PC-3 (cell line): ENCODE measurements at regions not wholly inside any gene's neighbourhood (a gene's known extent, or its start where the extent isn't known, plus 50 kb on each side); places are given as distances from the start of the nearest gene placed in this dataset.

Experiments
- ATAC-seq: fragments of 200-7000 bp; cut with Tn5 transposase; 2 replicates; pipeline ENCODE4 v1.9.1; 2020; ENCODE audit warnings: mild to moderate bottlenecking, moderate library complexity
- BruUV-seq: library from RNA; stranded (reverse); fragments of 400-500 nt; replicated peaks from 2 replicates; lab custom pipeline; 2021; lab: Mats Ljungman, UMichigan
- CTCF ChIA-PET: fragments of 300-600 bp; sonication (Branson Sonifier 250); formaldehyde crosslinking; loops from one replicate; lab custom pipeline; 2022; ENCODE audit warnings: antibody characterized with exemption; lab: Charles Lee
- POLR2A ChIA-PET: fragments of 300-600 bp; sonication (Branson Sonifier 250); formaldehyde crosslinking; loops from one replicate; lab custom pipeline; 2022; ENCODE audit warnings: antibody characterized with exemption; ENCODE audit not compliant: unreplicated experiment; lab: Charles Lee
- DNase-seq: peaks from one replicate; pipeline ENCODE4 v3.0.0-alpha.2; 2015
- H2AFZ ChIP-seq: fragments of 300-600 bp; sonication (generic); 2 replicates; pipeline ENCODE4 v1.6.0; 2016; ENCODE audit warnings: antibody characterized with exemption, low read length
- H3F3A ChIP-seq: fragments of 300-600 bp; sonication (generic); one replicate; pipeline ENCODE4 v1.6.0; 2017; ENCODE audit warnings: antibody characterized with exemption, low read length, control low read depth, mild to moderate bottlenecking; ENCODE audit not compliant: unreplicated experiment
- H3K27ac ChIP-seq: fragments of 300-600 bp; sonication (generic); 2 replicates; pipeline ENCODE4 v1.5.1; 2016; ENCODE audit warnings: mild to moderate bottlenecking, low read length
- H3K27me3 ChIP-seq: fragments of 300-600 bp; sonication (generic); 2 replicates; pipeline ENCODE4 v1.6.1; 2016; ENCODE audit warnings: low read length, mixed read lengths
- H3K36me3 ChIP-seq: fragments of 300-600 bp; sonication (generic); 2 replicates; pipeline ENCODE4 v1.6.1; 2016; ENCODE audit warnings: low read depth, mixed run types, low read length, mixed read lengths
- H3K4me1 ChIP-seq: fragments of 300-600 bp; sonication (generic); 2 replicates; pipeline ENCODE4 v1.5.1; 2016; ENCODE audit warnings: low read length; ENCODE audit not compliant: insufficient read depth
- H3K4me2 ChIP-seq: fragments of 300-600 bp; sonication (generic); 2 replicates; pipeline ENCODE4 v1.6.0; 2016; ENCODE audit warnings: low read length
- H3K4me3 ChIP-seq: fragments of 300-600 bp; sonication (generic); 2 replicates; pipeline ENCODE4 v1.5.1; 2016; ENCODE audit warnings: mild to moderate bottlenecking, low read length, mixed read lengths
- H3K79me2 ChIP-seq: fragments of 300-600 bp; sonication (generic); 2 replicates; pipeline ENCODE4 v1.6.1; 2017; ENCODE audit warnings: low read length, mixed read lengths
- H3K9ac ChIP-seq: fragments of 300-600 bp; sonication (generic); 2 replicates; pipeline ENCODE4 v1.6.0; 2016; ENCODE audit warnings: mild to moderate bottlenecking, low read length
- H3K9me2 ChIP-seq: fragments of 300-600 bp; sonication (generic); replicated peaks from 2 replicates; pipeline ENCODE4 v1.6.1; 2016; ENCODE audit warnings: mixed run types, low read length, mixed read lengths
- H3K9me3 ChIP-seq: fragments of 300-600 bp; sonication (generic); 2 replicates; pipeline ENCODE4 v1.6.1; 2016; ENCODE audit warnings: low read length, mixed read lengths
- H4K20me1 ChIP-seq: fragments of 300-600 bp; sonication (generic); 2 replicates; pipeline ENCODE4 v1.6.1; 2016; ENCODE audit warnings: low read length, mixed read lengths
- EZH2 ChIP-seq: fragments of 300-600 bp; sonication (generic); IDR thresholded peaks from one replicate; pipeline ENCODE4 v1.6.1; 2017; ENCODE audit warnings: antibody characterized with exemption, mild to moderate bottlenecking, low read length; ENCODE audit not compliant: unreplicated experiment
- EZH2phosphoT487 ChIP-seq: fragments of 300-600 bp; sonication (generic); IDR thresholded peaks from 2 replicates; pipeline ENCODE4 v1.6.1; 2018; ENCODE audit warnings: mild to moderate bottlenecking, antibody characterized with exemption, low read length, borderline replicate concordance
- intact Hi-C: fragments of 100-400 bp; cut with micrococcal nuclease; formaldehyde crosslinking; loops from 2 replicates; pipeline ENCODE4 v1.9.0; 2023
- TF ChIP-seq, protein P1 (sequence below): fragments of 300-600 bp; sonication (generic); conservative IDR thresholded peaks from 2 replicates; pipeline ENCODE4 v1.5.1; 2017; ENCODE audit warnings: antibody characterized with exemption, low read depth, mild to moderate bottlenecking, low read length

DNA sequence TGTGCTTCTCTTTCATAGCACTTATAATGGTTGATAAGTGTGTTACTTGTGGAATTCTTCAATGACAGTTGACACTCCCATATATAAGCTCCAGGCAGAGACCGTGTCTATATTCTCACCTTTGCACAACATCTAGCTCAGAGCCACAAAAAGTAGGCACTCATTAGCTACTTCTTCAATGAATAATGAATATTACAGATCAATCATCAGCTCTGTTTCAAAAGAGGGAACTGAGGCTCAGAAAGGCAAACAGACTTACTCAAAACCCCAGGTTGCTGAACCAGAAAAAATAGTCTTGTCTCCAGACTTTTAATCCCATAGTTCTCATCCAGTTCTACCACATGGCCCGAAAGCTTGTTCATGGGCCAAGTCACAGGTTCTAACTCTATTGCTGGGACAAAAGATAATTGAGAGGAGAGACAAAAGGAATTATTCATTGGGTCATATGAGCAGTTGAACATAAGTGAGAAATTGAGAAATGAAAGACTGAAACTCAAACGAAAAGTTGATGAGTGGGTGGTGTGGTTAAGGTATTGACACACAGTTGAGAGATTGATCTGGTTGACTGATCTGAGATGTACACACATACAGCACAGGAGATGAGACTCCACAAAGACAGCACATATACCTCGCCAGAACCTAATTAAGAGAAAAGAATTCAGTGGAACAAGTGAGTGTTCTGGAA, 381.6 kb downstream of the EFNA5 start:
- Histone ChIP-seq H3K4me2 (no peak overlapping the region), H3K79me2 (no peaks in the 10 kb centered on the region), H2AFZ (no peak overlapping the region), H3K9ac (no peak overlapping the region), H3K27ac (no peak overlapping the region), H4K20me1 (no peaks in the 10 kb centered on the region), H3K4me1 (peaks cover 15% of the 10 kb centered on the region), H3F3A (no peaks in the 10 kb centered on the region), H3K4me3 (no peak overlapping the region), H3K27me3 (no peaks in the 10 kb centered on the region), H3K9me2 (no peaks in the 10 kb centered on the region), H3K36me3 (no peaks in the 10 kb centered on the region), H3K9me3 (no peaks in the 10 kb centered on the region)
- no TSS peak for BruUV-seq
- ATAC-seq (no peak), DNase-seq (no peak)
- TF ChIP-seq, protein P1, sequence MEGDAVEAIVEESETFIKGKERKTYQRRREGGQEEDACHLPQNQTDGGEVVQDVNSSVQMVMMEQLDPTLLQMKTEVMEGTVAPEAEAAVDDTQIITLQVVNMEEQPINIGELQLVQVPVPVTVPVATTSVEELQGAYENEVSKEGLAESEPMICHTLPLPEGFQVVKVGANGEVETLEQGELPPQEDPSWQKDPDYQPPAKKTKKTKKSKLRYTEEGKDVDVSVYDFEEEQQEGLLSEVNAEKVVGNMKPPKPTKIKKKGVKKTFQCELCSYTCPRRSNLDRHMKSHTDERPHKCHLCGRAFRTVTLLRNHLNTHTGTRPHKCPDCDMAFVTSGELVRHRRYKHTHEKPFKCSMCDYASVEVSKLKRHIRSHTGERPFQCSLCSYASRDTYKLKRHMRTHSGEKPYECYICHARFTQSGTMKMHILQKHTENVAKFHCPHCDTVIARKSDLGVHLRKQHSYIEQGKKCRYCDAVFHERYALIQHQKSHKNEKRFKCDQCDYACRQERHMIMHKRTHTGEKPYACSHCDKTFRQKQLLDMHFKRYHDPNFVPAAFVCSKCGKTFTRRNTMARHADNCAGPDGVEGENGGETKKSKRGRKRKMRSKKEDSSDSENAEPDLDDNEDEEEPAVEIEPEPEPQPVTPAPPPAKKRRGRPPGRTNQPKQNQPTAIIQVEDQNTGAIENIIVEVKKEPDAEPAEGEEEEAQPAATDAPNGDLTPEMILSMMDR = no peak
- no peak for TF ChIP-seq EZH2
- TF ChIP-seq EZH2phosphoT487 = no peak
- intact Hi-C loops = no loop called here
- POLR2A ChIA-PET = no interaction called here
- CTCF ChIA-PET = no interaction called here

DNA sequence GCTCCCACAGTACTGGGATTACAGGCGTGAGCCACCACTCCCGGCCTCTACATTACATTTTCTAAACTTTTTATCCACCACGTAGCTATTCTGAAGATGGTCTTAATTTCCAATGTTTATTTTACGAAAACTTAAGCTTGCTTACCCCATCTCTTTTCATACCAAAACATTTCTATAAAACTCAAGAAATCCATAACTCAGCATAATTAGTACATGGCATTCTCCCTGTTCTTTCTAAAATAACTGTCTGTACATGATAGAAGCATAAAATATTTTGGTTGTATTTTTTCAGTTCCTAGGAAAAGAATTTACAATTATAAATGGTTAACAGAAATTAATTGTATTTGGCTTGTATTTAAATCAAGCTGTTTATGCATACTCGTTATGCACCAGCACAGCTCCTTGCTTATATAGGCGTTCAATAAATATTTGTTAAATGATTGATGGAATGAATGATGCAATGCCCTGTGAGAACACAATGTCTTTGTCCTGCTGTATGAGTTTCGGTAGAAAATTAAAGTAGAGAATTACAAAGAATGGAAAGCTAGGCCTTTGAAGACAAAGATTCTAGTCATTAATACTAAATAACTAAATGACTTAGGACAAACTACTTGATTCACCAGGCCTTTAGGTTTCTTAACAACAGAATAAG, 384.2 kb downstream of the EFNA5 start:
- no peaks in the 10 kb centered on the region for H3K79me2 ChIP-seq
- H2AFZ ChIP-seq = no peak overlapping the region
- no peaks in the 10 kb centered on the region for H4K20me1 ChIP-seq
- H3K4me1 ChIP-seq = peaks cover 23% of the 10 kb centered on the region
- H3K27ac ChIP-seq = no peak overlapping the region
- no peak overlapping the region for H3K4me3 ChIP-seq
- H3K9me3 ChIP-seq = no peaks in the 10 kb centered on the region
- H3K9me2 ChIP-seq = no peaks in the 10 kb centered on the region
- H3K4me2 ChIP-seq = no peak overlapping the region
- intact Hi-C loops = no loop called here
- no peaks in the 10 kb centered on the region for H3K27me3 ChIP-seq
- no peaks in the 10 kb centered on the region for H3K36me3 ChIP-seq
- H3K9ac ChIP-seq = no peak overlapping the region
- TF ChIP-seq, protein P1 = no peak
- TF ChIP-seq EZH2 = no peak
- no peak for TF ChIP-seq EZH2phosphoT487
- H3F3A ChIP-seq = no peaks in the 10 kb centered on the region
- no TSS peak for BruUV-seq
- POLR2A ChIA-PET = no interaction called here
- CTCF ChIA-PET = no interaction called here
- DNase-seq (no peak), ATAC-seq (no peak)

DNA sequence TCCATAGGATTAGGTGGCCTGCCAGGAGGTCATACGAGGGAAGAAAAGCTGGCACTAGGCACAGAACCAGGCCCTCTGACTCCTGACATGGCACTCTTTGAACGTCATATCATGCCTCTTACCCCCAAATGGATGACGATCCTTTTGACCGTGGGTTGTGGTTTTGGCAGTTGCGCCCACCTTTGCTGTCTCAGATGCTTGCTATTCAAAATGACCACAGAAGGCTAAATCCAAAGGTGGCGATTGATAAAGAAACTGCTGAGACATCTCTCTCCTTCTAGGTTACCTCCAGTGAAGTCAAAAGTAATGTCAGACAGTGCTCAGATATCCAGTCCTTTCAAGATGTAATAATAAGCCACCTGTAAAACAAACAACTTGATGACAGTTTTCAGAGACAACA, 385.0 kb downstream of the EFNA5 start:
- ATAC-seq (no peak), DNase-seq (peak; percentile 35)
- no peaks in the 10 kb centered on the region for H4K20me1 ChIP-seq
- no peak for TF ChIP-seq EZH2phosphoT487
- TF ChIP-seq EZH2 = no peak
- TF ChIP-seq, protein P1 = no peak
- peak overlapping the region; percentile 60 for H3K9ac ChIP-seq
- peak overlapping the region; percentile 88 for H3K27ac ChIP-seq
- H3K9me2 ChIP-seq = no peaks in the 10 kb centered on the region
- H3K36me3 ChIP-seq = no peaks in the 10 kb centered on the region
- ChIA-PET POLR2A (no interaction called here), CTCF (no interaction called here)
- no peaks in the 10 kb centered on the region for H3K9me3 ChIP-seq
- no peaks in the 10 kb centered on the region for H3F3A ChIP-seq
- no peaks in the 10 kb centered on the region for H3K79me2 ChIP-seq
- peaks cover 23% of the 10 kb centered on the region for H3K4me1 ChIP-seq
- no peak overlapping the region for H3K4me3 ChIP-seq
- H2AFZ ChIP-seq = no peak overlapping the region
- no peaks in the 10 kb centered on the region for H3K27me3 ChIP-seq
- BruUV-seq = no TSS peak
- 0 out of 2 replicates have a peak overlapping the region, but pooled peaks have one; percentile 23 for H3K4me2 ChIP-seq
- intact Hi-C loops = no loop called here
